ENCODE measurements at regions not wholly inside any gene's neighbourhood (a gene's known extent, or its start where the extent isn't known, plus 50 kb on each side); places are given as distances from the start of the nearest gene placed in this dataset.

DNA sequence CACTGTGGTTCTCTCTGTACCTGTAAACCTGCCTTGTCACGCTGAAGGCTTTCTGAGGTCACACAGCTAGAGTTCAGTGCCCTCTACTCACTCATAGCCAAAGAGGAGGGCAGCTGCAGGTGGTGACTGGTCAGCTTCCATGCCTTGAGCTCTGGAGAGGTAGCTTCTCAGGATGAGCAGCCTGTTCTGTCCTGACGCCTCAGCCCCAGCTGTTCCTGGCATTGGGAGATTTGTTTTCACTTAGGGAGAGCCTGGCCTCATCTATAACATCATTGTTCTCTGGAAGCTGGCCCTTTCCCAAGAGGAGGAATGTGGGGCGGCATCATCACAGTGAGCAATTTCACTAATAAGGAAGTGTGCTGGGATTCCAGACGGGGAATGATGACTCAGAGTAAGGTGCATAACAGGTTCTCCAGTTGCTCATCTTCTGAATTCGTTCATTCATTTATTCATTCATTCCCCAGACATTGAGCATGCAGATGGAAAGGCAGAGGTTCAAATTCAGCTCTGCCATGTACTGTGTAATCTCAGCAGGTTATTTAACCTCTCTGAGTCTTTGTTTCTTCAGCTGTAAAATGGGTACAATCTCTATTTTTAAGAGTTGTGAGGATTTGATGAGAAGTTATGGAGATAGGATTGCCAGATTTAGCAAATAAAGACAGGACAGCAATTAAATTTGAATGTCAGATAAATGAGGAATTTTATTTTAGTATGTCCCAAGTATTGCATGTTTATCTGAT, 255.8 kb upstream of the CRY1 start:
- H3K4ac ChIP-seq (ENCODE audit: low read depth, low read length), result no peak overlapping the region
- no peak overlapping the region for H4K91ac ChIP-seq (ENCODE audit: insufficient read length, low read depth, low read length)
- H2BK15ac ChIP-seq (ENCODE audit: low read depth, low read length), result no peak overlapping the region
- no peak overlapping the region for H2AFZ ChIP-seq (ENCODE audit: low read length)
- Mint-ChIP-seq H3K36me3 (ENCODE audit: insufficient read depth in 1 of 3, low read depth in 3 of 3) (peaks cover 4 to 12% (median 5%) of the 10 kb centered on the region in 3 experiments; a peak in 6 of 7 replicates), H3K9me3 (peaks cover 8 to 12% of the 10 kb centered on the region in 2 experiments), H3K4me1 (no peaks in the 10 kb centered on the region), H3K27ac (no peak overlapping the region), H3K4me3 (no peak overlapping the region), H3K27me3 (ENCODE audit: low read depth) (peaks cover 5% of the 10 kb centered on the region; the same call in 1 of the 2 replicates)
- no peak overlapping the region for H3K56ac ChIP-seq (ENCODE audit: insufficient read length, low read depth, low read length)
- no peaks in the 10 kb centered on the region for H3K79me2 ChIP-seq (ENCODE audit: insufficient read depth, low read length)
- H3K18ac ChIP-seq (ENCODE audit: insufficient read length, low read depth, low read length), result no peak overlapping the region
- H3K4me1 ChIP-seq (ENCODE audit: insufficient read depth, low read length), result no peaks in the 10 kb centered on the region; the same call in 1 of the 2 replicates
- no peak overlapping the region for H4K8ac ChIP-seq (replicated peaks; ENCODE audit: insufficient read length, low read depth, low read length)
- WGBS (ENCODE audit: extremely low coverage, insufficient read length, low lambda C conversion rate), result no CpG with 5 or more reads among the region's 5 CpGs
- no peak overlapping the region for H2BK20ac ChIP-seq (ENCODE audit: low read depth, low read length, poor library complexity, severe bottlenecking)
- H3K23me2 ChIP-seq (ENCODE audit: insufficient read length, low read depth, low read length, poor library complexity, severe bottlenecking), result no peaks in the 10 kb centered on the region
- H3K14ac ChIP-seq (ENCODE audit: insufficient read depth, low read length), result no peak overlapping the region; the same call in 1 of the 2 replicates
- no peaks in the 10 kb centered on the region for H3K9me3 ChIP-seq (ENCODE audit: control insufficient read depth, low read depth, low read length)
- H3T11ph ChIP-seq (ENCODE audit: low read length), result no peak overlapping the region
- no peaks in the 10 kb centered on the region for H4K20me1 ChIP-seq (ENCODE audit: control insufficient read depth, insufficient read depth, insufficient read length)
- H3K27ac ChIP-seq (ENCODE audit: insufficient read length, low read depth, low read length), result no peak overlapping the region
- H2BK120ac ChIP-seq (ENCODE audit: low read depth, low read length, poor library complexity, severe bottlenecking), result no peak overlapping the region
- H3K79me1 ChIP-seq (ENCODE audit: insufficient read depth, low read depth, low read length, poor library complexity, severe bottlenecking), result no peaks in the 10 kb centered on the region
- no peak overlapping the region for H3K23ac ChIP-seq (ENCODE audit: insufficient read length, low read depth, low read length)
- H4K5ac ChIP-seq (ENCODE audit: insufficient read length, low read depth, low read length), result no peak overlapping the region
- no peak overlapping the region for H3K4me2 ChIP-seq (ENCODE audit: insufficient read depth, insufficient read length, low read length)
- H2BK5ac ChIP-seq (ENCODE audit: insufficient read length, low read length), result no peak overlapping the region
- H3K27me3 ChIP-seq (ENCODE audit: insufficient read depth, low read length), result no peaks in the 10 kb centered on the region
- H2AK5ac ChIP-seq (ENCODE audit: insufficient read length, low read length), result no peak overlapping the region
- TF ChIP-seq, protein P1, sequence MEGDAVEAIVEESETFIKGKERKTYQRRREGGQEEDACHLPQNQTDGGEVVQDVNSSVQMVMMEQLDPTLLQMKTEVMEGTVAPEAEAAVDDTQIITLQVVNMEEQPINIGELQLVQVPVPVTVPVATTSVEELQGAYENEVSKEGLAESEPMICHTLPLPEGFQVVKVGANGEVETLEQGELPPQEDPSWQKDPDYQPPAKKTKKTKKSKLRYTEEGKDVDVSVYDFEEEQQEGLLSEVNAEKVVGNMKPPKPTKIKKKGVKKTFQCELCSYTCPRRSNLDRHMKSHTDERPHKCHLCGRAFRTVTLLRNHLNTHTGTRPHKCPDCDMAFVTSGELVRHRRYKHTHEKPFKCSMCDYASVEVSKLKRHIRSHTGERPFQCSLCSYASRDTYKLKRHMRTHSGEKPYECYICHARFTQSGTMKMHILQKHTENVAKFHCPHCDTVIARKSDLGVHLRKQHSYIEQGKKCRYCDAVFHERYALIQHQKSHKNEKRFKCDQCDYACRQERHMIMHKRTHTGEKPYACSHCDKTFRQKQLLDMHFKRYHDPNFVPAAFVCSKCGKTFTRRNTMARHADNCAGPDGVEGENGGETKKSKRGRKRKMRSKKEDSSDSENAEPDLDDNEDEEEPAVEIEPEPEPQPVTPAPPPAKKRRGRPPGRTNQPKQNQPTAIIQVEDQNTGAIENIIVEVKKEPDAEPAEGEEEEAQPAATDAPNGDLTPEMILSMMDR (conservative IDR thresholded peaks at IDR 0.05), result no peak
- DNase-seq, result no peak
- no peak overlapping the region for H2BK12ac ChIP-seq (ENCODE audit: insufficient read length, low read depth, low read length)
- no peak overlapping the region for H3K9ac ChIP-seq (ENCODE audit: extremely low read depth, insufficient read length, low read length)

Data from H9 (cell line).